NCI-H1417 (cell line): ENCODE measurements at regions not wholly inside any gene's neighbourhood (a gene's known extent, or its start where the extent isn't known, plus 50 kb on each side); places are given as distances from the start of the nearest gene placed in this dataset.

Experiments used
- DNase-seq, 3 experiments: peaks; one replicate each; lab custom pipeline; 2025; lab: John Stamatoyannopoulos, UW

DNA sequence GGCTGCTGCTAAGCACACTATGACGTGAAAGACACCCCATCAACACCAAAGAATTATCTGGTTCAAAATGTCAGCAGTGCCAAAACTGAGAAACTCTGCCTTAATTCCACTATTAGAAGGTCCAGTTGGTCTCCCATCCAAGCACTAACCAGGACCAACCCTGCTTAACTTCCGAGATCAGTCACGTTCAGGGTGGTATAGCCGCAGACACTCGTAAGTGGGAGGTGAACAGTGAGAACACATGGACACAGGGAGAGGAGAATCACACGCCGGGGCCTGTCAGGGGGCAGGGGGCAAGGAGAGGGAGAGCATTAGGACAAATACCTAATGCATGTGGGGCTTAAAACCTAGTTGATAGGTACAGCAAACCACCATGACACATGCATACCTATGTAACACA lies 83.4 kb downstream of the C13orf42 start:
- DNase-seq, result no peak

DNA sequence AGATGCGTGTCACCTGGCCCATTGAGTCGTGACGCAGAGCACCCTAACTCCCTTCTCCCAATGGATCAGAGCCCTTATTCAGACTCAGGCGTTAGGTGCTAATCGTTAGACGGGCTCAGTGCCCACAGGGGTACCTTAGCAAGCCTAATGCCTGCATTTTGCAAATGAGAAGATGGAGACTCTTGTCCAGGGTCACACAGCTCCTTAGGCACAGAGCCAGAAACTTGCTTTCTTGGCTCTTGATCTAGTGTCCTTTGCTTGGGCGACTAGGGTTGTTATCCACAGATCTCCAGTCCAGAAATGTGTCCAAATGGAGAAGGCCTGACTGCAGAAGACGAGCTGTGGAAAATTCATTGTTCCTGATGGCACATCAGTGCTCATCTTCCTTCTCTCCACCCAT lies 85.1 kb downstream of the C13orf42 start:
- DNase-seq, result no peak

GRCh38 chr13:51025245-51025905 lies 85.7 kb downstream of the C13orf42 start:
- no peak for DNase-seq

DNA sequence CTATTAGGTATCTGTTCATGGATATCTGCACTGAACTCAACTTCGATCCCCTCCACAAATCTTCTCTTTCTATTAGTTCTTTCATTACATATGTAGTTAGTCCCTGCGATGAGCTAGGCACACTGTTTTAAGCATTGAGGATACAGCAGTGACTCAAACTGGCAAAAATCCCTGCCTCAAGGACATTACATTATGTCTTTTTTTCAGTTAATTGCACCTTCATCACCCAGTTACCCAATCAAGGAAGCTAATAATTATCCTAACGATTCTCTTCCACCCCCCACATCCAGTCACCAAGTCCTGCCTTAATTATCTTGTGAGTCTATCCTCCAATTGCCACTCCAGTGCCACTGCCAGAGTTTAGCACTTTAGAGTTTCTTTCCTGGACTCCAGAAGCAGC lies 89.3 kb downstream of the C13orf42 start:
- DNase-seq, result peak in 1 of 3 experiments; percentile 44

DNA sequence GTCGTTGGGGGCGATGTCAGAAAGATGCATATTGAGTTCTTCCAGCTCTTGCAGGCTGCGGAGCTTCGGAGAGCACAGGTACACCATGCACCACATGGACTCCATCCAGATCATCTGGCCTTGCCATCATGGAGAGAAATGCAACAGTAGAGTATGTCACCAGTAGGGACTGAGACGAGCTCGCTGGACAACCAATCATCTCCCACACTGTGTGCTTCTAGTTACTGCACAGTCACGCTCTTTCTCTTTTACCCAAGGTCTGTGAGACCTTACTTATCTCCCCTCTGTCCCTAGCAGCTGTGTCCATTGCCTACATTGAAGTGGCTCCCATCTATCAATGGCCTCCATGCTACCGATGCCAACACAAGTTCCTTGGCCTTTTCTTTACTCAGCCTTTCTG lies 90.5 kb downstream of the C13orf42 start:
- DNase-seq, result no peak

DNA sequence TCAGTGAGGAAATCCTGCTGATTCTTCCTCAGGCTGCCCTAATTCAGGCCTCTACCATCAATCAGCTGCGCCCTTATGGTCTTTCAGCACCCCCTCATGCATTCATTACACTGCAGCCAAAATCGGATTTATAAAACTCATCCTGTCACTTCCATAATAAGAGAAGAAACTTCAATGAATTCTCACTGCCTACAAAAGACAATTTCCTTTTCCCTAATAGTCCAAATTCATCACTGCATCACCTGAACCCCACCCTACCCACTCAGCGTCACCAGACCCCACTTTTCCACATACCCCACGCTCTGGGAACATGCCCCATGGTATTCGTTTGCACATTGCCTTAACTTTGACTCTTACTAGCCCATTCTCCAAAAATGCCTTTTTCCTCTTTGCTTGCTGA lies 92.0 kb downstream of the C13orf42 start:
- DNase-seq, result no peak

- DNase-seq, result no peak
Observed at GRCh38 chr13:51017516-51017915, 93.6 kb downstream of the C13orf42 start.

DNA sequence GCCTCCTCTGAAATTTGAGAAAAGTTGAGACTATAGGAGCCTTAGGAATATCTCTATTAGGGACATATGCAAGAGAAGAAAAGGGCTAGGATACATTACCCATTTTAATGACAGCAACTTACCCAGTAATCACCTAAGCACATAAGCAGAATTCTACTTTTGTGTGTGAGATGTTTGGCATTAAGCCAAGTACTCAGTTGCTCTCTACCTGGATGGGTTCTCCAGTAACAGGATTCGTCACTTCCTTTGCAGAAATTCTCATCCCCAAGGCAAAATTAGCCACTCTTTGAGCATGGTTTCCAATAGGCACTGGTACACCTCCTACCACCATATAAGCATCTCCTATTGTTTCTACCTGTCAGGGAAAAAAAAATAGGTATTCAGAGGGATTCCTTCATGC lies 95.1 kb downstream of the C13orf42 start:
- peak; percentile 26 to 79 (median 43) for DNase-seq

- DNase-seq, result no peak
Observed at GRCh38 chr13:51009597-51009996, 100.0 kb downstream of the RNASEH2B start.

DNA sequence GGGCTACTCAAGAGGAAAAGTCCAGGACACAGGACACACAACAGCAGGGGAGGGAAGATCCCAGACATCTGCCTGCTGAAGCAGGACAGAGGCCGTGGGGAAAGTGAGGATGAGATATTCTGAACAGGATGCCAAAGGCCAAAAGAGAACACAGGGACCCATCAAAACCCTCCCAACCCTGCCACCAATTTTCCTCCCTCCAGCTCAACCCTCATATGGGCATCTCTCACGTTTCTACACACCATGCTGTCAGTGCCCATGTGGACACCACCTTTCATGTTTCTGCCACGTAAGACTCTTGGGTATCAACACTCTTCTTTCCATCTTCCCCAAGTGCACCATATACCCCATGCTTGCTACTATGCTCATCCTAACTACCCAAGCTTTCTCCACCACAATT lies 97.6 kb downstream of the RNASEH2B start:
- DNase-seq, result no peak

DNA sequence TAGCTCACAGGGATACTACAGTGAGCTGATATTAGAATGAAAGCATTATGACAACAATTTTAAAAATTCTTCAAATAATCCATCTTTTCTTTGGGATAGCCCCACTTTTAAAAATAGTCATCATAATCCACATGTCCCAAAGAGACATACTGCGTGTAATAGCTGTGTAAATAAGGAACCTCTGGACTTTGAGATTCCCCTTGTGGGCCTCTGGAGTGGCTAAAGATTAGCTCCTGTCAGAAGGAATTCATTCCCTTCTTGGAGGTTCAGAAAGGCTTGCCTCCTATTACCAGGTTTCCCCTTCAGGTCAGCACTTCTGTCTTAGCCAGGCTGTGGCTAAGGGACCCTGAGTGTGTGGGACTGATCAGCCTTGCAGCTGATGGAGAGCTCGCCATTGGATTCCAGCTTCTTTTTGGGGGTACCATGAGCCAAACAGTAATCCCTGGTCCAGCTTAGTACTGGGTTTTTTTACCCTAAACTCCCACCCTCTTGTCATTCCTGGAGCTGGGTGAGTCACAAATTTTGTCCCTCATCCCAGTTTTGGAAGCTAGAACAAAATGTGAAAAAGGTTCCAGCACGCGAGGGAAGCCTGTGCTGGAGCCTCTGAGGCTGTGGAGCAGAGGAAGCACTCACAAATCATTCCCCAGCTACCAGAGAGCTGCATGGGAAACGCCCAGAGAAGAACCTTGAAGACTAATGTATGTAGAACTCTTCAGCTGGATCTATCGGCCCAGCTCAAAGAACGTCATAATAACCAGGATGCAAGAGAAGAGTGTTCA lies 96.7 kb downstream of the RNASEH2B start:
- no peak for DNase-seq
